H4 (cell line): ENCODE measurements at regions not wholly inside any gene's neighbourhood (a gene's known extent, or its start where the extent isn't known, plus 50 kb on each side); places are given as distances from the start of the nearest gene placed in this dataset.

Source experiments
- DNase-seq: peaks from one replicate; pipeline ENCODE4 v3.0.0-alpha.2; 2015; ENCODE audit warnings: low spot score

- no peak for DNase-seq
These were observed 459.4 kb upstream of the ROBO1 start for GRCh38 chr3:80227216-80227615.

GRCh38 chr3:80215191-80215590 is 447.4 kb upstream of the ROBO1 start:
- DNase-seq, result no peak

- no peak for DNase-seq
These were observed 445.3 kb upstream of the ROBO1 start for GRCh38 chr3:80213086-80213485.

- DNase-seq, result no peak
These were observed 425.1 kb upstream of the ROBO1 start for GRCh38 chr3:80192936-80193335.

- peak; percentile 16 for DNase-seq
These were observed 422.3 kb upstream of the ROBO1 start for GRCh38 chr3:80190051-80190450.

- no peak for DNase-seq
These were observed 420.2 kb upstream of the ROBO1 start for GRCh38 chr3:80187981-80188380.

GRCh38 chr3:80159990-80160506 is 392.2 kb upstream of the ROBO1 start:
- no peak for DNase-seq

GRCh38 chr3:80158332-80158731 is 390.5 kb upstream of the ROBO1 start:
- no peak for DNase-seq

GRCh38 chr3:80157546-80157945 is 389.7 kb upstream of the ROBO1 start:
- DNase-seq, result no peak

GRCh38 chr3:80152692-80153091 is 384.9 kb upstream of the ROBO1 start:
- DNase-seq, result no peak

- no peak for DNase-seq
These were observed 374.9 kb upstream of the ROBO1 start for GRCh38 chr3:80142714-80143113.

GRCh38 chr3:80141557-80141956 is 373.8 kb upstream of the ROBO1 start:
- no peak for DNase-seq

- DNase-seq, result no peak
These were observed 348.5 kb upstream of the ROBO1 start for GRCh38 chr3:80116281-80116680.

GRCh38 chr3:80114694-80115093 is 346.9 kb upstream of the ROBO1 start:
- DNase-seq, result no peak

- DNase-seq, result no peak
These were observed 345.5 kb upstream of the ROBO1 start for GRCh38 chr3:80113331-80113730.

- no peak for DNase-seq
These were observed 331.8 kb upstream of the ROBO1 start for GRCh38 chr3:80099559-80100066.

- DNase-seq, result no peak
These were observed 329.9 kb upstream of the ROBO1 start for GRCh38 chr3:80097674-80098073.

- no peak for DNase-seq
These were observed 329.1 kb upstream of the ROBO1 start for GRCh38 chr3:80096909-80097308.

- no peak for DNase-seq
These were observed 326.8 kb upstream of the ROBO1 start for GRCh38 chr3:80094589-80094988.

GRCh38 chr3:80087767-80088166 is 320.0 kb upstream of the ROBO1 start:
- DNase-seq, result no peak

- DNase-seq, result no peak
These were observed 318.6 kb upstream of the ROBO1 start for GRCh38 chr3:80086426-80086825.

GRCh38 chr3:80079886-80080285 is 312.1 kb upstream of the ROBO1 start:
- DNase-seq, result no peak

- DNase-seq, result no peak
These were observed 300.7 kb upstream of the ROBO1 start for GRCh38 chr3:80068459-80068858.

GRCh38 chr3:80063535-80063934 is 295.7 kb upstream of the ROBO1 start:
- no peak for DNase-seq
